A549 (cell line): ENCODE measurements at regions not wholly inside any gene's neighbourhood (a gene's known extent, or its start where the extent isn't known, plus 50 kb on each side); places are given as distances from the start of the nearest gene placed in this dataset.

Experiments
- ATAC-seq, 2 experiments: fragments of 200-7000 bp in 1 of 2; fragments of >200 bp in 1 of 2; cut with Nextera tagmentation in 1 of 2; cut with Tn5 transposase in 1 of 2; 3 replicates each; pipeline versions ENCODE4 v1.8.0 to v1.9.1; 2018 to 2020; ENCODE audit warnings: mild to moderate bottlenecking in 1 of 2, moderate library complexity in 1 of 2
- CTCF ChIA-PET: fragments of 300-600 bp; sonication (Branson Sonifier 250); formaldehyde crosslinking; extraction: SDS; loops from one replicate; lab custom pipeline; 2021; ENCODE audit warnings: antibody characterized with exemption, inconsistent platforms; lab: Yijun Ruan, JAX
- POLR2A ChIA-PET: fragments of 350-600 bp; formaldehyde crosslinking; extraction: SDS; loops from one replicate; lab custom pipeline; 2021; ENCODE audit warnings: antibody characterized with exemption, inconsistent platforms; lab: Yijun Ruan, JAX
- DNase-seq, 2 experiments: peaks; one replicate each; pipeline versions ENCODE4 v3.0.0 to v3.0.0-alpha.2; 2011 to 2016; ENCODE audit warnings: low read depth in 1 of 2, low spot score in 1 of 2
- FAIRE-seq: peaks from 2 replicates; lab custom pipeline; 2011; peaks lifted over from hg19 to GRCh38; lab: Jason Lieb, UNC
- H3K27ac ChIP-seq, 2 experiments: fragments of >200 bp; sonication (Bioruptor Twin); formaldehyde crosslinking; 3 replicates each; pipeline ENCODE4 v1.5.1; 2016 to 2017
- H3K4me1 ChIP-seq: fragments of >200 bp; sonication (Bioruptor Twin); formaldehyde crosslinking; 3 replicates; pipeline ENCODE4 v1.6.1; 2016
- H3K4me2 ChIP-seq: fragments of >200 bp; sonication (Bioruptor Twin); formaldehyde crosslinking; 3 replicates; pipeline ENCODE4 v1.6.1; 2016
- H3K4me3 ChIP-seq: fragments of >200 bp; sonication (Bioruptor Twin); formaldehyde crosslinking; 3 replicates; pipeline ENCODE4 v1.5.1; 2016
- H3K9me3 ChIP-seq: fragments of >200 bp; sonication (Bioruptor Twin); formaldehyde crosslinking; 3 replicates; pipeline ENCODE4 v1.6.1; 2016
- ATOH8 ChIP-seq: fragments of 250-450 bp; sonication (Bioruptor Pico); IDR thresholded peaks from 2 replicates; pipeline ENCODE4 v1.5.0; 2020; ENCODE audit warnings: low read depth, mild to moderate bottlenecking, moderate library complexity
- BCL3 ChIP-seq: fragments of >200 bp; sonication (Bioruptor Twin); formaldehyde crosslinking; IDR thresholded peaks from 3 replicates; pipeline ENCODE4 v1.6.1; 2016
- CBX2 ChIP-seq: fragments of 200-600 bp; sonication (generic); IDR thresholded peaks from 2 replicates; pipeline ENCODE4 v1.6.1; 2016; ENCODE audit warnings: low read depth, mild to moderate bottlenecking, borderline replicate concordance
- ESRRA ChIP-seq: fragments of 150-350 bp; IDR thresholded peaks from 2 replicates; pipeline ENCODE4 v1.6.1; 2014; ENCODE audit warnings: mild to moderate bottlenecking, low read length, borderline replicate concordance
- FOSB ChIP-seq: fragments of 250-450 bp; sonication (Bioruptor Pico); IDR thresholded peaks from 2 replicates; pipeline ENCODE4 v1.5.0; 2020; ENCODE audit warnings: mild to moderate bottlenecking, moderate library complexity
- GATA3 ChIP-seq: IDR thresholded peaks from 2 replicates; pipeline ENCODE4 v1.6.1; 2012; ENCODE audit warnings: borderline replicate concordance
- HEYL ChIP-seq: fragments of 250-450 bp; sonication (Bioruptor Pico); IDR thresholded peaks from 2 replicates; pipeline ENCODE4 v1.8.0; 2021; ENCODE audit warnings: mild to moderate bottlenecking, moderate library complexity
- HOXA7 ChIP-seq: fragments of 250-450 bp; sonication (Bioruptor Pico); IDR thresholded peaks from 2 replicates; pipeline ENCODE4 v1.5.0; 2020; ENCODE audit warnings: mild to moderate bottlenecking, moderate library complexity
- HOXB13 ChIP-seq: fragments of 250-450 bp; sonication (Bioruptor Pico); IDR thresholded peaks from 2 replicates; pipeline ENCODE4 v1.5.0; 2020; ENCODE audit warnings: low read depth, mild to moderate bottlenecking, moderate library complexity
- HOXB5 ChIP-seq: fragments of 250-450 bp; sonication (Bioruptor Pico); IDR thresholded peaks from 2 replicates; pipeline ENCODE4 v1.5.0; 2020; ENCODE audit warnings: mild to moderate bottlenecking, moderate library complexity
- JUN ChIP-seq, 2 experiments: fragments of >200 bp; sonication (Bioruptor Twin); formaldehyde crosslinking; IDR thresholded peaks; 2 replicates in 1 of 2; 3 replicates in 1 of 2; pipeline ENCODE4 v1.6.1; 2016 to 2017
- MAX ChIP-seq: IDR thresholded peaks from 2 replicates; pipeline ENCODE4 v1.6.1; 2012
- NPAS2 ChIP-seq: fragments of 250-450 bp; sonication (Bioruptor Pico); IDR thresholded peaks from 2 replicates; pipeline ENCODE4 v1.8.0; 2022; ENCODE audit warnings: mild to moderate bottlenecking, moderate library complexity, borderline replicate concordance
- NR3C1 ChIP-seq: fragments of >200 bp; sonication (Bioruptor Twin); formaldehyde crosslinking; IDR thresholded peaks from 3 replicates; pipeline ENCODE4 v1.6.1; 2017
- POLR2AphosphoS2 ChIP-seq: conservative IDR thresholded peaks from 2 replicates; pipeline ENCODE4 v1.6.1; 2012; ENCODE audit warnings: low read length, improper control_type of control experiment, inconsistent platforms
- RARB ChIP-seq: fragments of 250-450 bp; sonication (Bioruptor Pico); IDR thresholded peaks from 2 replicates; pipeline ENCODE4 v1.8.0; 2021; ENCODE audit warnings: mild to moderate bottlenecking, moderate library complexity
- RFX5 ChIP-seq: fragments of 450-650 bp; IDR thresholded peaks from 2 replicates; pipeline ENCODE4 v1.7.1; 2014; ENCODE audit warnings: antibody characterized with exemption, mild to moderate bottlenecking, moderate library complexity
- RNF2 ChIP-seq: fragments of 200-600 bp; sonication (generic); IDR thresholded peaks from 2 replicates; pipeline ENCODE4 v1.6.1; 2016; ENCODE audit warnings: low read depth, mild to moderate bottlenecking, antibody characterized with exemption, moderate library complexity, borderline replicate concordance
- SMC3 ChIP-seq: fragments of >200 bp; sonication (Bioruptor Twin); formaldehyde crosslinking; IDR thresholded peaks from 3 replicates; pipeline ENCODE4 v1.6.1; 2018; ENCODE audit warnings: inconsistent platforms
- TP53 ChIP-seq: fragments of 250-450 bp; sonication (Bioruptor Pico); IDR thresholded peaks from 2 replicates; pipeline ENCODE4 v1.5.0; 2021; ENCODE audit warnings: mild to moderate bottlenecking, moderate library complexity
- ZC3H11A ChIP-seq: fragments of 450-650 bp; IDR thresholded peaks from 2 replicates; pipeline ENCODE4 v1.6.1; 2014; ENCODE audit warnings: antibody characterized with exemption, mild to moderate bottlenecking
- WGBS: methylation state at CpG from one replicate; pipeline ENCODE4 v1.1.6; 2017; ENCODE audit errors: missing lambda C conversion rate; 5-methylcytosine and 5-hydroxymethylcytosine counted together

GRCh38 chr5:54671681-54672080 is 154.1 kb downstream of the SNX18 start:
- WGBS: 29% methylated on average over 2 of the region's 2 CpGs
- FAIRE-seq: no peak
- no peak for ATAC-seq
- Histone ChIP-seq H3K27ac (no peak overlapping the region), H3K4me3 (no peak overlapping the region), H3K4me1 (no peaks in the 10 kb centered on the region), H3K9me3 (no peaks in the 10 kb centered on the region; the same call in 1 of the 3 replicates), H3K4me2 (no peak overlapping the region)
- ChIA-PET POLR2A (no interaction called here), CTCF (interaction anchor here (1.4 kb wide), 1 partner anchor 18 kb away, joined by 4 read pairs; no protein-coding TSS in a partner anchor)
- TF ChIP-seq HOXB5 (CRISPR knock-in tag): no peak
- TF ChIP-seq HOXA7 (CRISPR knock-in tag): no peak
- no peak for TF ChIP-seq FOSB (CRISPR knock-in tag)
- no peak for TF ChIP-seq HEYL (CRISPR knock-in tag)
- TF ChIP-seq RNF2: no peak
- no peak for TF ChIP-seq RARB (CRISPR knock-in tag)
- TF ChIP-seq NPAS2 (CRISPR knock-in tag): no peak
- no peak for TF ChIP-seq MAX
- DNase-seq: no peak

GRCh38 chr5:54671111-54671531 is 153.6 kb downstream of the SNX18 start:
- Histone ChIP-seq H3K4me2 (no peak overlapping the region), H3K4me1 (no peaks in the 10 kb centered on the region), H3K9me3 (no peaks in the 10 kb centered on the region; the same call in 1 of the 3 replicates), H3K4me3 (no peak overlapping the region), H3K27ac (no peak overlapping the region)
- CTCF ChIA-PET: interaction anchor here (1.4 kb wide), 1 partner anchor 18 kb away, joined by 4 read pairs; no protein-coding TSS in a partner anchor
- no peak for TF ChIP-seq ESRRA
- TF ChIP-seq BCL3: no peak
- no peak for TF ChIP-seq RNF2
- no peak for TF ChIP-seq HOXB13
- no peak for TF ChIP-seq CBX2
- no peak for TF ChIP-seq TP53
- TF ChIP-seq GATA3: no peak
- no peak for TF ChIP-seq JUN (IDR thresholded peaks at IDR 0.05)
- no peak for TF ChIP-seq NR3C1
- no peak for TF ChIP-seq RFX5
- no peak for TF ChIP-seq ATOH8 (CRISPR knock-in tag)
- no peak for FAIRE-seq
- POLR2A ChIA-PET: no interaction called here
- no peak for ATAC-seq
- WGBS: 39% methylated on average over 4 of the region's 4 CpGs
- DNase-seq: no peak

- POLR2A ChIA-PET: no interaction called here
- CTCF ChIA-PET: interaction anchor here (1.4 kb wide), 1 partner anchor 17 kb away, joined by 4 read pairs; no protein-coding TSS in a partner anchor
- Histone ChIP-seq H3K4me1 (no peaks in the 10 kb centered on the region), H3K4me2 (no peak overlapping the region), H3K4me3 (no peak overlapping the region), H3K9me3 (no peaks in the 10 kb centered on the region; the same call in 1 of the 3 replicates), H3K27ac (no peak overlapping the region)
- DNase-seq (no peak), ATAC-seq (no peak), FAIRE-seq (no peak)
- TF ChIP-seq RNF2 (no peak), ZC3H11A (no peak), POLR2AphosphoS2 (no peak), SMC3 (no peak), HEYL (CRISPR knock-in tag) (no peak), HOXB5 (CRISPR knock-in tag) (no peak)
Measured at GRCh38 chr5:54670281-54670680, 152.7 kb downstream of the SNX18 start.
